SK-N-SH treated with all-trans-retinoic acid at 6 μM for 48 hours (cell line): ENCODE measurements at regions not wholly inside any gene's neighbourhood (a gene's known extent, or its start where the extent isn't known, plus 50 kb on each side); places are given as distances from the start of the nearest gene placed in this dataset.

ENCODE experiments used
- ATAC-seq: fragments of 200-7000 bp; cut with Tn5 transposase; 3 replicates; pipeline ENCODE4 v1.9.1; 2020; ENCODE audit warnings: mild to moderate bottlenecking, moderate library complexity
- ARNTL ChIP-seq: fragments of 450-650 bp; formaldehyde crosslinking; IDR thresholded peaks from 2 replicates; pipeline ENCODE4 v1.5.0; 2020; ENCODE audit warnings: low read depth, mild to moderate bottlenecking, moderate library complexity, borderline replicate concordance
- BACH2 ChIP-seq: fragments of 250-450 bp; sonication (Bioruptor Pico); IDR thresholded peaks from 2 replicates; pipeline ENCODE4 v1.9.0; 2021; ENCODE audit warnings: mild to moderate bottlenecking, borderline replicate concordance
- CSDC2 ChIP-seq: fragments of 250-450 bp; sonication (Bioruptor Pico); IDR thresholded peaks from 2 replicates; pipeline ENCODE4 v1.5.0; 2020; ENCODE audit warnings: mild to moderate bottlenecking, moderate library complexity
- CSRNP3 ChIP-seq: fragments of 250-450 bp; sonication (Bioruptor Pico); IDR thresholded peaks from 2 replicates; pipeline ENCODE4 v1.5.1; 2021; ENCODE audit warnings: mild to moderate bottlenecking, moderate library complexity
- ESRRG ChIP-seq: fragments of 250-450 bp; sonication (Bioruptor Pico); IDR thresholded peaks from 2 replicates; pipeline ENCODE4 v1.6.1; 2021; ENCODE audit warnings: mild to moderate bottlenecking
- GLIS3 ChIP-seq: fragments of 250-450 bp; sonication (Bioruptor Pico); IDR thresholded peaks from 2 replicates; pipeline ENCODE4 v1.5.0; 2020; ENCODE audit warnings: mild to moderate bottlenecking, moderate library complexity
- ISL1 ChIP-seq: fragments of 250-450 bp; sonication (Bioruptor Pico); IDR thresholded peaks from 2 replicates; pipeline ENCODE4 v2.1.2; 2022; ENCODE audit warnings: mild to moderate bottlenecking, moderate library complexity
- PATZ1 ChIP-seq: fragments of 250-450 bp; sonication (Bioruptor Pico); IDR thresholded peaks from 2 replicates; pipeline ENCODE4 v1.8.0; 2020; ENCODE audit warnings: mild to moderate bottlenecking, moderate library complexity, borderline replicate concordance
- PPARA ChIP-seq: fragments of 250-450 bp; sonication (Bioruptor Pico); IDR thresholded peaks from 2 replicates; pipeline ENCODE4 v1.5.0; 2020; ENCODE audit warnings: mild to moderate bottlenecking, borderline replicate concordance
- RARB ChIP-seq: fragments of 250-450 bp; sonication (Bioruptor Pico); IDR thresholded peaks from 2 replicates; pipeline ENCODE4 v1.8.0; 2021; ENCODE audit warnings: mild to moderate bottlenecking, moderate library complexity
- SNAI2 ChIP-seq: fragments of 250-450 bp; sonication (Bioruptor Pico); IDR thresholded peaks from 2 replicates; pipeline ENCODE4 v1.5.0; 2020; ENCODE audit warnings: mild to moderate bottlenecking, moderate library complexity
- TCF4 ChIP-seq: fragments of 250-450 bp; sonication (Bioruptor Pico); IDR thresholded peaks from 2 replicates; pipeline ENCODE4 v1.8.0; 2021; ENCODE audit warnings: mild to moderate bottlenecking, moderate library complexity, borderline replicate concordance
- TOX ChIP-seq: fragments of 250-450 bp; sonication (Bioruptor Pico); IDR thresholded peaks from 2 replicates; pipeline ENCODE4 v1.8.0; 2021; ENCODE audit warnings: mild to moderate bottlenecking, moderate library complexity, borderline replicate concordance
- TSHZ2 ChIP-seq: fragments of 250-450 bp; sonication (Bioruptor Pico); IDR thresholded peaks from 2 replicates; pipeline ENCODE4 v1.5.0; 2020; ENCODE audit warnings: mild to moderate bottlenecking, moderate library complexity
- ZC3H10 ChIP-seq: fragments of 250-450 bp; sonication (Bioruptor Pico); IDR thresholded peaks from 2 replicates; pipeline ENCODE4 v1.5.1; 2021; ENCODE audit warnings: mild to moderate bottlenecking, moderate library complexity
- ZFP3 ChIP-seq: fragments of 250-450 bp; sonication (Bioruptor Pico); IDR thresholded peaks from 2 replicates; pipeline ENCODE4 v1.5.0; 2020; ENCODE audit warnings: mild to moderate bottlenecking, moderate library complexity
- ZFP30 ChIP-seq: fragments of 450-650 bp; formaldehyde crosslinking; IDR thresholded peaks from 2 replicates; pipeline ENCODE4 v1.5.0; 2022; ENCODE audit warnings: mild to moderate bottlenecking, moderate library complexity
- ZNF565 ChIP-seq: fragments of 450-650 bp; formaldehyde crosslinking; conservative IDR thresholded peaks from 2 replicates; pipeline ENCODE4 v1.5.0; 2020; ENCODE audit warnings: low read depth, mild to moderate bottlenecking, moderate library complexity
- ZNF70 ChIP-seq: fragments of 450-650 bp; formaldehyde crosslinking; IDR thresholded peaks from 2 replicates; pipeline ENCODE4 v1.5.0; 2020; ENCODE audit warnings: mild to moderate bottlenecking, moderate library complexity
- ZNF8 ChIP-seq: fragments of 450-650 bp; formaldehyde crosslinking; IDR thresholded peaks from 2 replicates; pipeline ENCODE4 v1.5.0; 2020; ENCODE audit warnings: mild to moderate bottlenecking, moderate library complexity
- TF ChIP-seq, protein P1 (sequence below): fragments of 250-450 bp; sonication (Bioruptor Pico); IDR thresholded peaks from 2 replicates; pipeline ENCODE4 v1.8.0; 2021; ENCODE audit warnings: low read depth, mild to moderate bottlenecking, moderate library complexity, borderline replicate concordance

DNA sequence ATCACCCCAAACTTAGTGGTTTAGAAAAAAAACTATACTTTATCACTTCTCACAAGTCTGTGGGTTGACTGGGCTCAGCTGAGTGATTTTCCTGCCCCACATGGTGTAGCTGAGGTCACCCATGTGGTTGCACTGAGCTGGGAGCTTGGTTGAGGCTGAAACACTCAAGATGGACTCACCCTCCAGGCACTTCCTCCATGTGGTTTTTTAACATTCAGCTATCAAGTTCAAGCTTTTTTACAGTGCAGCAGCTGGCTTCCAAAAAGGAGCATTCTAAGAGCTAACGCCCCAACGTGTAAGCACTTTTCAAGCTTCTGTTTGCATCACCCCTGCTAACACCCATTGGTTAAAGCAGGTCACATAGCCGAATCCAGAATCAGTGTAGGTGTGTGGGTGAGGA lies 105.9 kb upstream of the CREB1 start (continued):
- no peak for TF ChIP-seq TOX
- TF ChIP-seq ZNF70 (CRISPR knock-in tag): no peak
- TF ChIP-seq BACH2 (CRISPR knock-in tag): no peak
- no peak for TF ChIP-seq GLIS3 (CRISPR knock-in tag)

- TF ChIP-seq ZNF565 (CRISPR knock-in tag) (no peak), BACH2 (CRISPR knock-in tag) (no peak), TCF4 (no peak), RARB (CRISPR knock-in tag) (no peak), PPARA (no peak), TSHZ2 (CRISPR knock-in tag) (no peak), ZFP30 (CRISPR knock-in tag) (no peak), TOX (no peak), ZNF8 (CRISPR knock-in tag) (no peak), GLIS3 (CRISPR knock-in tag) (no peak), ZC3H10 (CRISPR knock-in tag) (no peak), ZNF70 (CRISPR knock-in tag) (no peak), CSRNP3 (CRISPR knock-in tag) (no peak), ARNTL (no peak), ZFP3 (CRISPR knock-in tag) (no peak), ISL1 (CRISPR knock-in tag) (no peak), ESRRG (no peak), CSDC2 (CRISPR knock-in tag) (no peak)
- no peak for ATAC-seq
Measured at GRCh38 chr2:207427986-207428385, 101.8 kb upstream of the CREB1 start.

GRCh38 chr2:207428573-207428972 lies 101.2 kb upstream of the CREB1 start:
- no peak for ATAC-seq
- TF ChIP-seq SNAI2 (CRISPR knock-in tag): no peak
- TF ChIP-seq CSDC2 (CRISPR knock-in tag): no peak
- TF ChIP-seq ARNTL: no peak
- TF ChIP-seq ZFP3 (CRISPR knock-in tag): no peak
- TF ChIP-seq ZNF70 (CRISPR knock-in tag): no peak
- no peak for TF ChIP-seq ZNF8 (CRISPR knock-in tag)
- no peak for TF ChIP-seq ISL1 (CRISPR knock-in tag)
- TF ChIP-seq PATZ1 (CRISPR knock-in tag): no peak
- no peak for TF ChIP-seq ESRRG
- TF ChIP-seq ZC3H10 (CRISPR knock-in tag): no peak
- TF ChIP-seq TCF4: no peak
- no peak for TF ChIP-seq ZNF565 (CRISPR knock-in tag)
- TF ChIP-seq BACH2 (CRISPR knock-in tag): no peak
- no peak for TF ChIP-seq CSRNP3 (CRISPR knock-in tag)
- TF ChIP-seq PPARA: no peak
- TF ChIP-seq, protein P1, sequence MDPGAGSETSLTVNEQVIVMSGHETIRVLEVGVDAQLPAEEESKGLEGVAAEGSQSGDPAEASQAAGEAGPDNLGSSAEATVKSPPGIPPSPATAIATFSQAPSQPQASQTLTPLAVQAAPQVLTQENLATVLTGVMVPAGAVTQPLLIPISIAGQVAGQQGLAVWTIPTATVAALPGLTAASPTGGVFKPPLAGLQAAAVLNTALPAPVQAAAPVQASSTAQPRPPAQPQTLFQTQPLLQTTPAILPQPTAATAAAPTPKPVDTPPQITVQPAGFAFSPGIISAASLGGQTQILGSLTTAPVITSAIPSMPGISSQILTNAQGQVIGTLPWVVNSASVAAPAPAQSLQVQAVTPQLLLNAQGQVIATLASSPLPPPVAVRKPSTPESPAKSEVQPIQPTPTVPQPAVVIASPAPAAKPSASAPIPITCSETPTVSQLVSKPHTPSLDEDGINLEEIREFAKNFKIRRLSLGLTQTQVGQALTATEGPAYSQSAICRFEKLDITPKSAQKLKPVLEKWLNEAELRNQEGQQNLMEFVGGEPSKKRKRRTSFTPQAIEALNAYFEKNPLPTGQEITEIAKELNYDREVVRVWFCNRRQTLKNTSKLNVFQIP (CRISPR knock-in tag): no peak
- TF ChIP-seq, all 23 proteins: peak for 0
